C4-2B (cell line): ENCODE measurements at regions not wholly inside any gene's neighbourhood (a gene's known extent, or its start where the extent isn't known, plus 50 kb on each side); places are given as distances from the start of the nearest gene placed in this dataset.

Experiments
- ZFX ChIP-seq: fragments of 450-650 bp; IDR thresholded peaks from 2 replicates; pipeline ENCODE4 v1.6.1; 2017
- TF ChIP-seq, protein P1 (sequence below): fragments of 450-650 bp; conservative IDR thresholded peaks from 2 replicates; pipeline ENCODE4 v1.5.1; 2017; ENCODE audit warnings: mild to moderate bottlenecking

DNA sequence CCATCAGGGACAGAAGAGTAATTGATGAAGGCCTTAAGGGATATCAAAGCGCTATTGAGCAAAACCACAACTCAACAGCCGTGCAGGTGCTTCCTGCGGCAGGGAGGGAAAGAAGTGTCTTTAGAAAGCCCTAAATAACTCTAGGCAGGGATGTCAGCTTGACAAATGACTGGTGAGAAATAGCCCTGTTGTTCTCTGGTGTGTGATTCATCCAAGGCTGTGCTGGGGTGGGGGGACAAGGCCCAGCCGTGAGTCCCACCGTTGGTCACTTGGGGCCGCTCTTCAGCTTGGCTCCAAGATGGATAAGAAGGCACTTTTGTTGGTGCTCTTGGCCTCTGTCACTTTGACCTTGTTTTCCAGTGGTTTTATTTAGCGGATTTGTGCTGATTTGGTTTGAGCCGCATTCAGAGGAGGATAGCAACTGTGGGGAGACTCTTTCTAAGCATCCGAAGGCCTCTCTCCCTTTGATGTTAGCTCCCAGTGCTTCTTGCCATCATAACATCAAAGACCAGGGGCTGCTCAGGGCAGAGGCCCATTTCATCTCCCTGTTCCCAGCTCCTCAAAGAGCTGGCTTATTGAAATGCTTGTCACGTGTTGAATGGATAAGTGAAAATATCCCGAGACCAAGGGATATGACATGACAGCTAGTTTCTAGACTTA, 130.3 kb upstream of the SERP2 start:
- TF ChIP-seq, protein P1, sequence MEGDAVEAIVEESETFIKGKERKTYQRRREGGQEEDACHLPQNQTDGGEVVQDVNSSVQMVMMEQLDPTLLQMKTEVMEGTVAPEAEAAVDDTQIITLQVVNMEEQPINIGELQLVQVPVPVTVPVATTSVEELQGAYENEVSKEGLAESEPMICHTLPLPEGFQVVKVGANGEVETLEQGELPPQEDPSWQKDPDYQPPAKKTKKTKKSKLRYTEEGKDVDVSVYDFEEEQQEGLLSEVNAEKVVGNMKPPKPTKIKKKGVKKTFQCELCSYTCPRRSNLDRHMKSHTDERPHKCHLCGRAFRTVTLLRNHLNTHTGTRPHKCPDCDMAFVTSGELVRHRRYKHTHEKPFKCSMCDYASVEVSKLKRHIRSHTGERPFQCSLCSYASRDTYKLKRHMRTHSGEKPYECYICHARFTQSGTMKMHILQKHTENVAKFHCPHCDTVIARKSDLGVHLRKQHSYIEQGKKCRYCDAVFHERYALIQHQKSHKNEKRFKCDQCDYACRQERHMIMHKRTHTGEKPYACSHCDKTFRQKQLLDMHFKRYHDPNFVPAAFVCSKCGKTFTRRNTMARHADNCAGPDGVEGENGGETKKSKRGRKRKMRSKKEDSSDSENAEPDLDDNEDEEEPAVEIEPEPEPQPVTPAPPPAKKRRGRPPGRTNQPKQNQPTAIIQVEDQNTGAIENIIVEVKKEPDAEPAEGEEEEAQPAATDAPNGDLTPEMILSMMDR: peak; percentile 14
- TF ChIP-seq ZFX: no peak
